Fibroblast of lung (primary cell): ENCODE measurements at regions not wholly inside any gene's neighbourhood (a gene's known extent, or its start where the extent isn't known, plus 50 kb on each side); places are given as distances from the start of the nearest gene placed in this dataset.
"Not testable (repeated sequence)": the region's sequence is repeated elsewhere in the genome, so short reads cannot be mapped to it uniquely, and the experiment has no call there.

Experiments
- DNase-seq, 2 donors: peaks; one replicate each; pipeline versions ENCODE4 v3.0.0 to v3.0.0-alpha.2; 2010; ENCODE audit warnings: low read depth in 2 of 2
- H2AFZ ChIP-seq: 2 replicates; pipeline ENCODE4 v1.5.1; 2012; ENCODE audit warnings: low read length, control low read depth, inconsistent platforms
- H3K27ac ChIP-seq: 2 replicates; pipeline ENCODE4 v1.5.1; 2011; ENCODE audit warnings: low read length, control low read depth; ENCODE audit not compliant: insufficient read depth
- H3K27me3 ChIP-seq: 2 replicates; pipeline ENCODE4 v1.5.1; 2011; ENCODE audit warnings: mild to moderate bottlenecking, low read length; ENCODE audit not compliant: control insufficient read depth, insufficient read depth
- H3K36me3 ChIP-seq: 2 replicates; pipeline ENCODE4 v1.5.1; 2011; ENCODE audit warnings: low read length; ENCODE audit not compliant: control insufficient read depth, insufficient read depth
- H3K4me1 ChIP-seq: 2 replicates; pipeline ENCODE4 v1.5.1; 2011; ENCODE audit warnings: low read length; ENCODE audit not compliant: control insufficient read depth, insufficient read depth; ENCODE audit errors: extremely low read depth
- H3K4me2 ChIP-seq: 2 replicates; pipeline ENCODE4 v1.5.1; 2011; ENCODE audit warnings: low read length, control low read depth; ENCODE audit not compliant: insufficient read depth; ENCODE audit errors: extremely low read depth
- H3K4me3 ChIP-seq, 4 experiments: fragments of 200-600 bp in 1 of 4; sonication (generic) in 1 of 4; replicated peaks in 1 of 4; 2 replicates each; pipeline ENCODE4 v1.5.1; 2011 to 2016; ENCODE audit warnings: low read length in 4 of 4, low read depth in 3 of 4, mild to moderate bottlenecking in 3 of 4, control low read depth in 2 of 4, inconsistent platforms in 1 of 4, mixed read lengths in 1 of 4; ENCODE audit not compliant: insufficient read depth in 1 of 4; ENCODE audit errors: control extremely low read depth in 1 of 4
- H3K79me2 ChIP-seq: 2 replicates; pipeline ENCODE4 v1.5.1; 2012; ENCODE audit warnings: mild to moderate bottlenecking, low read length, inconsistent platforms; ENCODE audit not compliant: control insufficient read depth, insufficient read depth
- H3K9ac ChIP-seq: 2 replicates; pipeline ENCODE4 v1.5.1; 2011; ENCODE audit warnings: mild to moderate bottlenecking, low read length, control low read depth; ENCODE audit not compliant: insufficient read depth
- H3K9me3 ChIP-seq: 2 replicates; pipeline ENCODE4 v1.5.1; 2012; ENCODE audit warnings: low read depth, low read length; ENCODE audit not compliant: control insufficient read depth, insufficient read depth
- H4K20me1 ChIP-seq: 2 replicates; pipeline ENCODE4 v1.5.1; 2011; ENCODE audit warnings: low read length; ENCODE audit not compliant: control insufficient read depth, insufficient read depth; ENCODE audit errors: extremely low read depth
- CTCF ChIP-seq, 2 donors: IDR thresholded peaks in 1 of 2; conservative IDR thresholded peaks in 1 of 2; 1 replicate in 1 of 2; 2 replicates in 1 of 2; pipeline ENCODE4 v1.5.1; 2011 to 2012; ENCODE audit warnings: low read length in 2 of 2, control low read depth in 1 of 2, inconsistent platforms in 1 of 2, low read depth in 1 of 2, mild to moderate bottlenecking in 1 of 2
- EZH2 ChIP-seq: IDR thresholded peaks from 2 replicates; pipeline ENCODE4 v1.5.1; 2012; ENCODE audit warnings: low read length, control low read depth, mild to moderate bottlenecking; ENCODE audit errors: missing control alignments

DNA sequence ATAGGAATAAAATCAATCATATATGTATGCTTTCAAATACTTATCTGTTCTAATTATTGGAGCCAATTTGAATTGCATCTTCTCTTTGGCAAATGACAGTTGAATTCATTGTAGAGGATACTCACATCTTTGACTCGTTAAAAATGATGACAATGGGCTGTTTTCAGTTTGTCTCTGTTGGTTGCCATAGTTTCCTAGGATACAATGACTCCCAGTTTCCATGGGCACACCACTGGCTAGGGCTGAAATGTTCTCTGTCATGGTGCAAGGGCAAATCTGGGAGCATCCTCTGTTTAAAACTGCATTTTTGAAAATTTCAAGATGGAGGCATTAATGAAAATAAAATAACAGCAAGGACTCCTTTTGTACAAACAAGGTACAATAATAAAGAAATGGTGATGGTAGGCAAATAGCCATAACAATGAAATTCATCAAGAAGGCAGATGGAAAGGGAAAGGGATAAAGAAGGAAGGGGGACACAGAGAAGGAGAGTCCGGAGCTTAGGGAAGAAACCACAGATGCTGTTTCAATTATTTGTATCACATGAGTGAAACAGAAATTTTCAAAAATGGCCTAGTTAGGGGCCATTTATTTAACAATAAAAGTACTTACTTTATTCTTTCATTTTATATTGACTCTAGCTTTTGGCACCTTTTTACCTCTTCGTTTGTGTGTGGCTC, 378.8 kb upstream of the SEMA6A start:
- Histone ChIP-seq H3K4me1 (no peaks in the 10 kb centered on the region), H3K4me3 (no peak overlapping the region), H3K9ac (no peak overlapping the region), H3K27me3 (no peaks in the 10 kb centered on the region), H4K20me1 (no peaks in the 10 kb centered on the region), H2AFZ (no peak overlapping the region), H3K79me2 (no peaks in the 10 kb centered on the region), H3K36me3 (no peaks in the 10 kb centered on the region), H3K9me3 (no peaks in the 10 kb centered on the region), H3K4me2 (no peak overlapping the region), H3K27ac (no peak overlapping the region)
- no peak for DNase-seq
- TF ChIP-seq CTCF (conservative IDR thresholded peaks at IDR 0.05 in 1 of 2, IDR thresholded peaks at IDR 0.05 in 1 of 2; ENCODE audit: low read depth in 1 of 2, low read length in 2 of 2) (no peak), EZH2 (no peak)

GRCh38 chr5:116951219-116951618, 376.6 kb upstream of the SEMA6A start:
- Histone ChIP-seq H3K27me3 (no peaks in the 10 kb centered on the region), H2AFZ (no peak overlapping the region), H3K4me1 (no peaks in the 10 kb centered on the region), H3K79me2 (no peaks in the 10 kb centered on the region), H3K9ac (no peak overlapping the region), H3K4me2 (no peak overlapping the region), H3K36me3 (no peaks in the 10 kb centered on the region), H3K9me3 (no peaks in the 10 kb centered on the region), H3K4me3 (no peak overlapping the region), H3K27ac (no peak overlapping the region), H4K20me1 (no peaks in the 10 kb centered on the region)
- no peak for DNase-seq
- no peak for TF ChIP-seq CTCF (conservative IDR thresholded peaks at IDR 0.05 in 1 of 2, IDR thresholded peaks at IDR 0.05 in 1 of 2; ENCODE audit: low read depth in 1 of 2, low read length in 2 of 2)
- no peak for TF ChIP-seq EZH2

- TF ChIP-seq EZH2 (no peak), CTCF (conservative IDR thresholded peaks at IDR 0.05 in 1 of 2, IDR thresholded peaks at IDR 0.05 in 1 of 2; ENCODE audit: low read depth in 1 of 2, low read length in 2 of 2) (peak in 1 of 2 donors; percentile 57)
- Histone ChIP-seq H3K4me3 (no peak overlapping the region), H3K27me3 (no peaks in the 10 kb centered on the region), H2AFZ (no peak overlapping the region), H3K36me3 (no peaks in the 10 kb centered on the region), H3K4me1 (no peaks in the 10 kb centered on the region), H3K9ac (no peak overlapping the region), H3K9me3 (no peaks in the 10 kb centered on the region), H4K20me1 (no peaks in the 10 kb centered on the region), H3K4me2 (no peak overlapping the region), H3K27ac (no peak overlapping the region), H3K79me2 (no peaks in the 10 kb centered on the region)
- DNase-seq = peak; percentile 6 to 23
Measured at GRCh38 chr5:116947691-116948528, 373.3 kb upstream of the SEMA6A start.

DNA sequence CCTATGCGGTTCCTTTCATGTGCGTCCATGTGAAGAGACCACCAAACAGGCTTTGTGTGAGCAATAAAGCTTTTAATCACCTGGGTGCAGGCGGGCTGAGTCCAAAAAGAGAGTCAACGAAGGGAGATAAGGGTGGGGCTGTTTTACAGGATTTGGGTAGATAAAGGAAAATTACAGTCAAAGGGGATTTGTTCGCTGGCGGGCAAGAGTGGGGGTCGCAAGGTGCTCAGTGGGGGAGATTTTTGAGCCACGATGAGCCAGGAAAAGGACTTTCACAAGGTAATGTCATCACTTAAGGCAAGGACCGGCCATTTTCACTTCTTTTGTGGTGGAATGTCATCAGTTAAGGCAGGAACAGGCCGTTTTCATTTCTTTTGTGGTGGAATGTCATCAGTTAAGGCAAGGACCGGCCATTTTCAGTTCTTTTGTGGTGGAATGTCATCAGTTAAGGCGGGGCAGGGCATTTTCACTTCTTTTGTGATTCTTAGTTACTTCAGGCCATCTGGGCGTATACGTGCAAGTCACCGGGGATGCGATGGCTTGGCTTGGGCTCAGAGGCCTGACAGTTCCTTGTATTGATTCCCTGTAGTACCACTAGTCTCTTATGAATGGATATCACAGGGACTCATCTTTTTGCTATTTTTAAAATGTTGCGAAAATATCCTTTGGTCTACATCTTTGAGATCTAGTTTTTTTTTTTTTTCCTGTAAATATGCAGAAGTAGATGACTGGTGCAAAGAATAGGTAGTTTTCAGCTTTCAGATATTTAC, 371.2 kb upstream of the SEMA6A start:
- not testable (repeated sequence) for H3K27ac ChIP-seq, H3K4me1 ChIP-seq, H3K9me3 ChIP-seq, H3K9ac ChIP-seq, H3K4me3 ChIP-seq, DNase-seq, H3K4me2 ChIP-seq, H2AFZ ChIP-seq, H3K27me3 ChIP-seq, H4K20me1 ChIP-seq, H3K36me3 ChIP-seq, H3K79me2 ChIP-seq
